GM12872 (cell line): ENCODE measurements at regions not wholly inside any gene's neighbourhood (a gene's known extent, or its start where the extent isn't known, plus 50 kb on each side); places are given as distances from the start of the nearest gene placed in this dataset.

Experiments used
- CTCF ChIP-seq: IDR thresholded peaks from 3 replicates; pipeline ENCODE4 v1.5.1; 2011; ENCODE audit warnings: low read depth, mild to moderate bottlenecking, low read length, moderate library complexity; ENCODE audit not compliant: insufficient read depth

GRCh38 chr2:238502088-238502810, 75.5 kb downstream of the ASB1 start:
- no peak for TF ChIP-seq CTCF

- TF ChIP-seq CTCF = no peak
Measured at GRCh38 chr2:238502956-238503791, 76.4 kb downstream of the ASB1 start.

- no peak for TF ChIP-seq CTCF
Measured at GRCh38 chr2:238504181-238504931, 77.6 kb downstream of the ASB1 start.

- TF ChIP-seq CTCF = no peak
Measured at GRCh38 chr2:238505119-238505891, 78.6 kb downstream of the ASB1 start.

- no peak for TF ChIP-seq CTCF
Measured at GRCh38 chr2:238505892-238506280, 79.2 kb downstream of the ASB1 start.

- TF ChIP-seq CTCF = no peak
Measured at GRCh38 chr2:238506371-238507068, 79.8 kb downstream of the ASB1 start.
